Caco-2 (cell line): ENCODE measurements at regions not wholly inside any gene's neighbourhood (a gene's known extent, or its start where the extent isn't known, plus 50 kb on each side); places are given as distances from the start of the nearest gene placed in this dataset.

Experiments used
- BruUV-seq: library from RNA; stranded (reverse); fragments of 400-500 nt; replicated peaks from 2 replicates; lab custom pipeline; 2021; lab: Mats Ljungman, UMichigan
- CTCF ChIA-PET: fragments of 300-600 bp; sonication (Branson Sonifier 250); formaldehyde crosslinking; loops from one replicate; lab custom pipeline; 2022; ENCODE audit warnings: antibody characterized with exemption; lab: Charles Lee
- POLR2A ChIA-PET: fragments of 300-600 bp; sonication (Branson Sonifier 250); formaldehyde crosslinking; loops from one replicate; lab custom pipeline; 2022; ENCODE audit warnings: antibody characterized with exemption; lab: Charles Lee
- DNase-seq, 2 experiments: peaks; one replicate each; pipeline versions ENCODE4 v3.0.0 to v3.0.0-alpha.2; 2020 to 2022
- H3K27me3 ChIP-seq: replicated peaks from 2 replicates; pipeline ENCODE4 v1.6.0; 2011; ENCODE audit warnings: low read length; ENCODE audit not compliant: control insufficient read depth, insufficient read depth
- H3K36me3 ChIP-seq: 2 replicates; pipeline ENCODE4 v1.5.1; 2011; ENCODE audit warnings: low read length; ENCODE audit not compliant: control insufficient read depth, insufficient read depth
- H3K4me1 ChIP-seq: fragments of 250-450 bp; sonication (Bioruptor Pico); 2 replicates; pipeline ENCODE4 v1.5.1; 2020; ENCODE audit warnings: mild to moderate bottlenecking
- H3K4me3 ChIP-seq: 2 replicates; pipeline ENCODE4 v1.5.1; 2011; ENCODE audit warnings: low read depth, mild to moderate bottlenecking, control low read depth, low read length
- H3K9me3 ChIP-seq: fragments of 250-450 bp; sonication (Bioruptor Pico); 2 replicates; pipeline ENCODE4 v1.5.1; 2020; ENCODE audit warnings: mild to moderate bottlenecking, moderate library complexity
- H3K27ac Mint-ChIP-seq: one replicate; pipeline ENCODE4 v1.8.0; 2022; ENCODE audit warnings: mixed read lengths; ENCODE audit not compliant: unreplicated experiment
- H3K27me3 Mint-ChIP-seq: one replicate; pipeline ENCODE4 v1.8.0; 2022; ENCODE audit warnings: mixed read lengths; ENCODE audit not compliant: insufficient read depth, unreplicated experiment
- H3K36me3 Mint-ChIP-seq: one replicate; pipeline ENCODE4 v1.8.0; 2022; ENCODE audit warnings: mild to moderate bottlenecking, mixed read lengths; ENCODE audit not compliant: insufficient read depth, unreplicated experiment
- H3K4me1 Mint-ChIP-seq: one replicate; pipeline ENCODE4 v1.8.0; 2022; ENCODE audit warnings: low read depth, mixed read lengths; ENCODE audit not compliant: unreplicated experiment
- H3K4me3 Mint-ChIP-seq: one replicate; pipeline ENCODE4 v1.8.0; 2022; ENCODE audit warnings: mild to moderate bottlenecking, moderate library complexity, mixed read lengths; ENCODE audit not compliant: unreplicated experiment
- H3K9me3 Mint-ChIP-seq: one replicate; pipeline ENCODE4 v1.8.0; 2022; ENCODE audit warnings: mixed read lengths; ENCODE audit not compliant: unreplicated experiment
- intact Hi-C: fragments of 100-400 bp; cut with micrococcal nuclease; formaldehyde crosslinking; loops from one replicate; pipeline ENCODE4 v1.10.0; 2022; ENCODE audit not compliant: unreplicated experiment
- TF ChIP-seq, protein P1 (sequence below), 2 experiments: fragments of 200-600 bp in 1 of 2; IDR thresholded peaks; 1 replicate in 1 of 2; 2 replicates in 1 of 2; pipeline versions ENCODE4 v1.5.1 to v1.8.0; 2011 to 2022; ENCODE audit warnings: antibody characterized with exemption in 1 of 2, control low read depth in 1 of 2, inconsistent platforms in 1 of 2, low read depth in 1 of 2, low read length in 1 of 2, mild to moderate bottlenecking in 1 of 2, moderate library complexity in 1 of 2; ENCODE audit not compliant: insufficient read depth in 1 of 2, severe bottlenecking in 1 of 2, unreplicated experiment in 1 of 2

DNA sequence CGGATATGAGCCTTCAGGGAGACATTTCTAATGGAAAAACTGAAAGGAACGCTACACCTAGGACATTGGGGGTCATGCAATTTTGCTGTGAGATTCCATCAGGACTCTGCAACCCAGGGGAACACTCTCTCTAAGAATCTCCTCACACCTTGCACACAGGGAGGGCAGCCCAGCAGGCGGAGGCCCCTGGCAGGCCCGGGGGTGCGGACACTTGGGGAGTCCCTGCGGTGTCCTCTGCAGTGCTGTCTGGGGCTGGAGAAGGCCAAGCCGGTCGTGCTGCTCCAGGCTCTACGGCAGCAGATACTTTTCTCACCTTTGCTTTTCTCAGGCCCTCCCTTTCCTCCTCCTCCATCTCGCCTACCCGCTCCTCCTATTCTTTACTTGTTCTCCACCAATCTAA, 54.7 kb upstream of the FAM110C start:
- no peak overlapping the region for H3K27ac Mint-ChIP-seq
- H3K4me3 Mint-ChIP-seq, result no peak overlapping the region
- H3K4me1 ChIP-seq, result no peaks in the 10 kb centered on the region
- H3K4me1 Mint-ChIP-seq, result no peaks in the 10 kb centered on the region
- intact Hi-C loops, result no loop called here
- ChIA-PET CTCF (no interaction called here), POLR2A (no interaction called here)
- DNase-seq, result no peak
- no peak overlapping the region for H3K4me3 ChIP-seq
- no peaks in the 10 kb centered on the region for H3K27me3 ChIP-seq
- H3K36me3 Mint-ChIP-seq, result no peaks in the 10 kb centered on the region
- no peaks in the 10 kb centered on the region; the same call in 1 of the 2 replicates for H3K9me3 ChIP-seq
- peaks cover 3% of the 10 kb centered on the region for H3K27me3 Mint-ChIP-seq
- H3K9me3 Mint-ChIP-seq, result peaks cover 7% of the 10 kb centered on the region
- no peaks in the 10 kb centered on the region for H3K36me3 ChIP-seq
- TF ChIP-seq, protein P1, sequence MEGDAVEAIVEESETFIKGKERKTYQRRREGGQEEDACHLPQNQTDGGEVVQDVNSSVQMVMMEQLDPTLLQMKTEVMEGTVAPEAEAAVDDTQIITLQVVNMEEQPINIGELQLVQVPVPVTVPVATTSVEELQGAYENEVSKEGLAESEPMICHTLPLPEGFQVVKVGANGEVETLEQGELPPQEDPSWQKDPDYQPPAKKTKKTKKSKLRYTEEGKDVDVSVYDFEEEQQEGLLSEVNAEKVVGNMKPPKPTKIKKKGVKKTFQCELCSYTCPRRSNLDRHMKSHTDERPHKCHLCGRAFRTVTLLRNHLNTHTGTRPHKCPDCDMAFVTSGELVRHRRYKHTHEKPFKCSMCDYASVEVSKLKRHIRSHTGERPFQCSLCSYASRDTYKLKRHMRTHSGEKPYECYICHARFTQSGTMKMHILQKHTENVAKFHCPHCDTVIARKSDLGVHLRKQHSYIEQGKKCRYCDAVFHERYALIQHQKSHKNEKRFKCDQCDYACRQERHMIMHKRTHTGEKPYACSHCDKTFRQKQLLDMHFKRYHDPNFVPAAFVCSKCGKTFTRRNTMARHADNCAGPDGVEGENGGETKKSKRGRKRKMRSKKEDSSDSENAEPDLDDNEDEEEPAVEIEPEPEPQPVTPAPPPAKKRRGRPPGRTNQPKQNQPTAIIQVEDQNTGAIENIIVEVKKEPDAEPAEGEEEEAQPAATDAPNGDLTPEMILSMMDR (IDR thresholded peaks at IDR 0.05; ENCODE audit: insufficient read depth in 1 of 2, low read depth in 1 of 2, low read length in 1 of 2, severe bottlenecking in 1 of 2, unreplicated experiment in 1 of 2), result no peak
- no TSS peak for BruUV-seq
